Ishikawa (cell line): ENCODE measurements at regions not wholly inside any gene's neighbourhood (a gene's known extent, or its start where the extent isn't known, plus 50 kb on each side); places are given as distances from the start of the nearest gene placed in this dataset.

Experiments used
- CEBPB ChIP-seq: IDR thresholded peaks from 2 replicates; pipeline ENCODE4 v1.6.1; 2012
- FOXM1 ChIP-seq: IDR thresholded peaks from 2 replicates; pipeline ENCODE4 v1.6.1; 2012; ENCODE audit warnings: low read depth, borderline replicate concordance
- MAX ChIP-seq: IDR thresholded peaks from 2 replicates; pipeline ENCODE4 v1.6.1; 2012
- RAD21 ChIP-seq: IDR thresholded peaks from 2 replicates; pipeline ENCODE4 v1.6.1; 2012; ENCODE audit warnings: low read depth
- REST ChIP-seq: IDR thresholded peaks from 2 replicates; pipeline ENCODE4 v1.6.1; 2012; ENCODE audit warnings: low read depth, mild to moderate bottlenecking
- TAF1 ChIP-seq: IDR thresholded peaks from 2 replicates; pipeline ENCODE4 v1.6.1; 2012; ENCODE audit warnings: low read depth, mild to moderate bottlenecking

- TF ChIP-seq FOXM1 (no peak), REST (no peak), MAX (no peak), CEBPB (no peak), TAF1 (no peak), RAD21 (no peak)
These were observed 679.1 kb upstream of the ZEB2 start for GRCh38 chr2:145199042-145199441.
